ENCODE measurements at regions not wholly inside any gene's neighbourhood (a gene's known extent, or its start where the extent isn't known, plus 50 kb on each side); places are given as distances from the start of the nearest gene placed in this dataset.

GRCh38 chr1:55314740-55315139, 99.6 kb upstream of the USP24 start:
- peaks cover 7 to 11% (median 7%) of the 10 kb centered on the region in 3 donors for H3K27me3 Mint-ChIP-seq (ENCODE audit: low read depth in 3 of 3)
- intact Hi-C loops (cut with micrococcal nuclease) = no loop called here
- H3K4me3 ChIP-seq (replicated peaks in 1 of 3; ENCODE audit: low read depth in 2 of 3, low read length in 3 of 3) = no peak overlapping the region
- no peaks in the 10 kb centered on the region for H3K36me3 Mint-ChIP-seq
- no peak overlapping the region for H3K4me2 ChIP-seq (replicated peaks; ENCODE audit: extremely low read depth, low read length, poor library complexity, severe bottlenecking)
- no peak overlapping the region for H3K4me3 Mint-ChIP-seq
- no peak overlapping the region for H3K9ac ChIP-seq (ENCODE audit: insufficient read depth, low read length, poor library complexity, severe bottlenecking)
- H3K4me1 Mint-ChIP-seq = peaks cover 22% of the 10 kb centered on the region
- no peak overlapping the region for H3K27ac ChIP-seq (ENCODE audit: low read depth in 1 of 2, low read length in 2 of 2)
- peaks cover 0 to 2% (median 0%) of the 10 kb centered on the region in 7 donors for H3K9me3 Mint-ChIP-seq
- no peak for DNase-seq
- H2AFZ ChIP-seq (ENCODE audit: insufficient read depth, low read depth, low read length, poor library complexity, severe bottlenecking) = no peak overlapping the region
- H3K9me3 ChIP-seq (replicated peaks in 1 of 2; ENCODE audit: control insufficient read depth in 1 of 2, insufficient read depth in 1 of 2, low read length in 2 of 2) = no peaks in the 10 kb centered on the region
- TF ChIP-seq, protein P1, sequence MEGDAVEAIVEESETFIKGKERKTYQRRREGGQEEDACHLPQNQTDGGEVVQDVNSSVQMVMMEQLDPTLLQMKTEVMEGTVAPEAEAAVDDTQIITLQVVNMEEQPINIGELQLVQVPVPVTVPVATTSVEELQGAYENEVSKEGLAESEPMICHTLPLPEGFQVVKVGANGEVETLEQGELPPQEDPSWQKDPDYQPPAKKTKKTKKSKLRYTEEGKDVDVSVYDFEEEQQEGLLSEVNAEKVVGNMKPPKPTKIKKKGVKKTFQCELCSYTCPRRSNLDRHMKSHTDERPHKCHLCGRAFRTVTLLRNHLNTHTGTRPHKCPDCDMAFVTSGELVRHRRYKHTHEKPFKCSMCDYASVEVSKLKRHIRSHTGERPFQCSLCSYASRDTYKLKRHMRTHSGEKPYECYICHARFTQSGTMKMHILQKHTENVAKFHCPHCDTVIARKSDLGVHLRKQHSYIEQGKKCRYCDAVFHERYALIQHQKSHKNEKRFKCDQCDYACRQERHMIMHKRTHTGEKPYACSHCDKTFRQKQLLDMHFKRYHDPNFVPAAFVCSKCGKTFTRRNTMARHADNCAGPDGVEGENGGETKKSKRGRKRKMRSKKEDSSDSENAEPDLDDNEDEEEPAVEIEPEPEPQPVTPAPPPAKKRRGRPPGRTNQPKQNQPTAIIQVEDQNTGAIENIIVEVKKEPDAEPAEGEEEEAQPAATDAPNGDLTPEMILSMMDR (IDR thresholded peaks at IDR 0.05) = no peak
- H4K20me1 ChIP-seq (ENCODE audit: insufficient read depth, low read length) = no peaks in the 10 kb centered on the region
- H3K4me1 ChIP-seq (ENCODE audit: control insufficient read depth in 1 of 2, insufficient read depth in 2 of 2, low read length in 2 of 2) = peaks cover 10 to 17% of the 10 kb centered on the region in 2 donors
- 74% methylated on average over 3 of the region's 4 CpGs for WGBS (ENCODE audit: insufficient coverage)
- no peak overlapping the region for H3K27ac Mint-ChIP-seq
- H3K36me3 ChIP-seq (replicated peaks in 1 of 2; ENCODE audit: control insufficient read depth in 1 of 2, insufficient read depth in 2 of 2, low read length in 2 of 2) = no peaks in the 10 kb centered on the region
- no peaks in the 10 kb centered on the region for H3K79me2 ChIP-seq (ENCODE audit: insufficient read depth, low read length)
- H3K27me3 ChIP-seq (ENCODE audit: control insufficient read depth in 2 of 2, insufficient read depth in 2 of 2, low read length in 2 of 2) = no peaks in the 10 kb centered on the region

GRCh38 chr1:55313903-55314302, 98.7 kb upstream of the USP24 start:
- no peak for DNase-seq
- H2AFZ ChIP-seq (ENCODE audit: insufficient read depth, low read depth, low read length, poor library complexity, severe bottlenecking) = no peak overlapping the region
- peaks cover 10 to 17% of the 10 kb centered on the region in 2 donors for H3K4me1 ChIP-seq (ENCODE audit: control insufficient read depth in 1 of 2, insufficient read depth in 2 of 2, low read length in 2 of 2)
- H3K27me3 Mint-ChIP-seq (ENCODE audit: low read depth in 3 of 3) = peaks cover 5 to 8% (median 6%) of the 10 kb centered on the region in 3 donors
- H3K9ac ChIP-seq (ENCODE audit: insufficient read depth, low read length, poor library complexity, severe bottlenecking) = no peak overlapping the region
- no peaks in the 10 kb centered on the region for H3K9me3 Mint-ChIP-seq
- H3K36me3 ChIP-seq (replicated peaks in 1 of 2; ENCODE audit: control insufficient read depth in 1 of 2, insufficient read depth in 2 of 2, low read length in 2 of 2) = no peaks in the 10 kb centered on the region
- H3K27ac Mint-ChIP-seq = no peak overlapping the region
- 89% methylated on average over 2 of the region's 5 CpGs for WGBS (ENCODE audit: insufficient coverage)
- no peaks in the 10 kb centered on the region for H4K20me1 ChIP-seq (ENCODE audit: insufficient read depth, low read length)
- H3K4me3 ChIP-seq (replicated peaks in 1 of 3; ENCODE audit: low read depth in 2 of 3, low read length in 3 of 3) = no peak overlapping the region
- no peak overlapping the region for H3K27ac ChIP-seq (ENCODE audit: low read depth in 1 of 2, low read length in 2 of 2)
- H3K27me3 ChIP-seq (ENCODE audit: control insufficient read depth in 2 of 2, insufficient read depth in 2 of 2, low read length in 2 of 2) = no peaks in the 10 kb centered on the region
- TF ChIP-seq, protein P1 (IDR thresholded peaks at IDR 0.05) = no peak
- no peaks in the 10 kb centered on the region for H3K36me3 Mint-ChIP-seq
- H3K79me2 ChIP-seq (ENCODE audit: insufficient read depth, low read length) = no peaks in the 10 kb centered on the region
- H3K9me3 ChIP-seq (replicated peaks in 1 of 2; ENCODE audit: control insufficient read depth in 1 of 2, insufficient read depth in 1 of 2, low read length in 2 of 2) = no peaks in the 10 kb centered on the region
- peaks cover 22% of the 10 kb centered on the region for H3K4me1 Mint-ChIP-seq
- no peak overlapping the region for H3K4me2 ChIP-seq (replicated peaks; ENCODE audit: extremely low read depth, low read length, poor library complexity, severe bottlenecking)
- H3K4me3 Mint-ChIP-seq = no peak overlapping the region
- intact Hi-C loops (cut with micrococcal nuclease) = no loop called here

Data from CD14-positive monocyte (primary cell).